NCI-H524 treated with DMSO at 0.1 percent for 48 hours (cell line): ENCODE measurements at regions not wholly inside any gene's neighbourhood (a gene's known extent, or its start where the extent isn't known, plus 50 kb on each side); places are given as distances from the start of the nearest gene placed in this dataset.
"Not testable (repeated sequence)": the region's sequence is repeated elsewhere in the genome, so short reads cannot be mapped to it uniquely, and the experiment has no call there.

Experiments
- DNase-seq: peaks from one replicate; lab custom pipeline; 2025; lab: John Stamatoyannopoulos, UW

GRCh38 chr21:38911484-38912101 lies 105.9 kb downstream of the ETS2 start:
- no peak for DNase-seq

GRCh38 chr21:38910390-38911067 lies 104.8 kb downstream of the ETS2 start:
- no peak for DNase-seq

GRCh38 chr21:38909929-38910328 lies 104.2 kb downstream of the ETS2 start:
- no peak for DNase-seq

GRCh38 chr21:38909109-38909508 lies 103.4 kb downstream of the ETS2 start:
- DNase-seq: no peak

- no peak for DNase-seq
Observed at GRCh38 chr21:38908537-38908936, 102.8 kb downstream of the ETS2 start.

- DNase-seq: no peak
Observed at GRCh38 chr21:38905752-38906151, 100.0 kb downstream of the ETS2 start.

- no peak for DNase-seq
Observed at GRCh38 chr21:38905328-38905727, 99.6 kb downstream of the ETS2 start.

GRCh38 chr21:38903690-38904139 lies 98.0 kb downstream of the ETS2 start:
- no peak for DNase-seq

GRCh38 chr21:38902608-38903445 lies 97.1 kb downstream of the ETS2 start:
- DNase-seq: no peak

- DNase-seq: no peak
Observed at GRCh38 chr21:38900499-38900898, 94.8 kb downstream of the ETS2 start.

GRCh38 chr21:38899985-38900384 lies 94.3 kb downstream of the ETS2 start:
- not testable (repeated sequence) for DNase-seq

GRCh38 chr21:38899277-38899947 lies 93.7 kb downstream of the ETS2 start:
- no peak for DNase-seq

- DNase-seq: no peak
Observed at GRCh38 chr21:38898422-38899096, 92.8 kb downstream of the ETS2 start.

- DNase-seq: no peak
Observed at GRCh38 chr21:38897532-38898421, 92.0 kb downstream of the ETS2 start.

- no peak for DNase-seq
Observed at GRCh38 chr21:38894899-38895298, 89.2 kb downstream of the ETS2 start.

- DNase-seq: no peak
Observed at GRCh38 chr21:38888991-38889561, 83.3 kb downstream of the ETS2 start.

GRCh38 chr21:38887749-38888148 lies 82.0 kb downstream of the ETS2 start:
- no peak for DNase-seq

- DNase-seq: no peak
Observed at GRCh38 chr21:38887062-38887686, 81.4 kb downstream of the ETS2 start.

GRCh38 chr21:38885909-38886308 lies 80.2 kb downstream of the ETS2 start:
- DNase-seq: no peak

- DNase-seq: no peak
Observed at GRCh38 chr21:38884440-38884839, 78.7 kb downstream of the ETS2 start.
